HG03064 (cell line): ENCODE measurements at regions not wholly inside any gene's neighbourhood (a gene's known extent, or its start where the extent isn't known, plus 50 kb on each side); places are given as distances from the start of the nearest gene placed in this dataset.

ENCODE experiments used
- ATAC-seq: cut with Tn5 transposase; IDR thresholded peaks from one replicate; pipeline ENCODE4 v1.9.1; 2021; ENCODE audit warnings: low read depth; ENCODE audit not compliant: unreplicated experiment

GRCh38 chrX:22648281-22648680 is 351.5 kb upstream of the DDX53 start:
- ATAC-seq: no peak

- no peak for ATAC-seq
These were observed 349.1 kb upstream of the DDX53 start for GRCh38 chrX:22650691-22651090.

GRCh38 chrX:22652596-22652995 is 347.2 kb upstream of the DDX53 start:
- ATAC-seq: no peak

- no peak for ATAC-seq
These were observed 339.0 kb upstream of the DDX53 start for GRCh38 chrX:22660756-22661155.

GRCh38 chrX:22662776-22663175 is 337.0 kb upstream of the DDX53 start:
- ATAC-seq: no peak

GRCh38 chrX:22664826-22665225 is 334.9 kb upstream of the DDX53 start:
- no peak for ATAC-seq

GRCh38 chrX:22665818-22666217 is 333.9 kb upstream of the DDX53 start:
- ATAC-seq: no peak

GRCh38 chrX:22666441-22666840 is 333.3 kb upstream of the DDX53 start:
- no peak for ATAC-seq

GRCh38 chrX:22674932-22675331 is 324.8 kb upstream of the DDX53 start:
- ATAC-seq: no peak

- no peak for ATAC-seq
These were observed 313.6 kb upstream of the DDX53 start for GRCh38 chrX:22686138-22686541.

- no peak for ATAC-seq
These were observed 310.5 kb upstream of the DDX53 start for GRCh38 chrX:22689290-22689689.

GRCh38 chrX:22690116-22690515 is 309.6 kb upstream of the DDX53 start:
- no peak for ATAC-seq

GRCh38 chrX:22691966-22692565 is 307.7 kb upstream of the DDX53 start:
- ATAC-seq: no peak

GRCh38 chrX:22698151-22698550 is 301.6 kb upstream of the DDX53 start:
- no peak for ATAC-seq

- no peak for ATAC-seq
These were observed 300.1 kb upstream of the DDX53 start for GRCh38 chrX:22699581-22700091.

- no peak for ATAC-seq
These were observed 286.8 kb upstream of the DDX53 start for GRCh38 chrX:22712942-22713341.

- ATAC-seq: no peak
These were observed 269.2 kb upstream of the DDX53 start for GRCh38 chrX:22730542-22730941.

GRCh38 chrX:22737541-22737940 is 262.2 kb upstream of the DDX53 start:
- ATAC-seq: no peak

- ATAC-seq: no peak
These were observed 260.5 kb upstream of the DDX53 start for GRCh38 chrX:22739276-22739675.

- no peak for ATAC-seq
These were observed 258.9 kb upstream of the DDX53 start for GRCh38 chrX:22740836-22741235.

- no peak for ATAC-seq
These were observed 257.6 kb upstream of the DDX53 start for GRCh38 chrX:22742174-22742573.

GRCh38 chrX:22746081-22746480 is 253.7 kb upstream of the DDX53 start:
- no peak for ATAC-seq
